ENCODE measurements at regions not wholly inside any gene's neighbourhood (a gene's known extent, or its start where the extent isn't known, plus 50 kb on each side); places are given as distances from the start of the nearest gene placed in this dataset.
"Not testable (repeated sequence)": the region's sequence is repeated elsewhere in the genome, so short reads cannot be mapped to it uniquely, and the experiment has no call there.

DNA sequence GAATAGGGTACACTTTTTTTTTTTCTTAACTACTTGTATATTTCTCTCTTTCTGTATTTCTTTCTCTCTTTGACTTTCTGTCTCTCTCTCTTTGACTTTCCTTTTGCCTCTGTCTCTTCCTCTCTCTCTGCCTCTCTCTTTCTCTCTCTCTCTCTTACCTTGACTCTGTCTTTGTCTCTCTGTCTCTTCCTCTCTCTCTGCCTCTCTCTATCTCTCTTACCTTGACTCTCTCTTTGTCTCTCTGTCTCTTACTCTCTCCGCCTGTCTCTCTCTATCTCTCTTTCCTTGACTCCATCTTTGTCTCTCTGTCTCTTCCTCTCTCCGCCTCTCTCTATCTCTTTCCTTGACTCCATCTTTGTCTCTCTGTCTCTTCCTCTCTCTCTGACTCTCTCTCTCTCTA, 62.4 kb upstream of the PRMT8 start:
- peaks cover 0 to 13% (median 0%) of the 10 kb centered on the region in 3 donors for H3K27me3 ChIP-seq
- no peaks in the 10 kb centered on the region for H3K9me3 ChIP-seq
- no peak overlapping the region for H3K27ac ChIP-seq
- 97 to 98% (median 97%) methylated on average over 2 of the region's 2 CpGs for WGBS, 5 donors
- H3K4me3 ChIP-seq: no peak overlapping the region
- intact Hi-C loops (cut with DNase I; ENCODE audit: low total_unique reads): no loop called here
- no peak for DNase-seq
- no peaks in the 10 kb centered on the region for H3K36me3 ChIP-seq
- no peak for TF ChIP-seq POLR2AphosphoS5 (IDR thresholded peaks at IDR 0.05)
- no peak for TF ChIP-seq POLR2A (IDR thresholded peaks at IDR 0.05)
- TF ChIP-seq, protein P1, sequence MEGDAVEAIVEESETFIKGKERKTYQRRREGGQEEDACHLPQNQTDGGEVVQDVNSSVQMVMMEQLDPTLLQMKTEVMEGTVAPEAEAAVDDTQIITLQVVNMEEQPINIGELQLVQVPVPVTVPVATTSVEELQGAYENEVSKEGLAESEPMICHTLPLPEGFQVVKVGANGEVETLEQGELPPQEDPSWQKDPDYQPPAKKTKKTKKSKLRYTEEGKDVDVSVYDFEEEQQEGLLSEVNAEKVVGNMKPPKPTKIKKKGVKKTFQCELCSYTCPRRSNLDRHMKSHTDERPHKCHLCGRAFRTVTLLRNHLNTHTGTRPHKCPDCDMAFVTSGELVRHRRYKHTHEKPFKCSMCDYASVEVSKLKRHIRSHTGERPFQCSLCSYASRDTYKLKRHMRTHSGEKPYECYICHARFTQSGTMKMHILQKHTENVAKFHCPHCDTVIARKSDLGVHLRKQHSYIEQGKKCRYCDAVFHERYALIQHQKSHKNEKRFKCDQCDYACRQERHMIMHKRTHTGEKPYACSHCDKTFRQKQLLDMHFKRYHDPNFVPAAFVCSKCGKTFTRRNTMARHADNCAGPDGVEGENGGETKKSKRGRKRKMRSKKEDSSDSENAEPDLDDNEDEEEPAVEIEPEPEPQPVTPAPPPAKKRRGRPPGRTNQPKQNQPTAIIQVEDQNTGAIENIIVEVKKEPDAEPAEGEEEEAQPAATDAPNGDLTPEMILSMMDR (IDR thresholded peaks at IDR 0.05): no peak
- TF ChIP-seq EP300 (IDR thresholded peaks at IDR 0.05): no peak
- H3K4me1 ChIP-seq: peaks cover 0 to 12% (median 4%) of the 10 kb centered on the region in 4 donors

DNA sequence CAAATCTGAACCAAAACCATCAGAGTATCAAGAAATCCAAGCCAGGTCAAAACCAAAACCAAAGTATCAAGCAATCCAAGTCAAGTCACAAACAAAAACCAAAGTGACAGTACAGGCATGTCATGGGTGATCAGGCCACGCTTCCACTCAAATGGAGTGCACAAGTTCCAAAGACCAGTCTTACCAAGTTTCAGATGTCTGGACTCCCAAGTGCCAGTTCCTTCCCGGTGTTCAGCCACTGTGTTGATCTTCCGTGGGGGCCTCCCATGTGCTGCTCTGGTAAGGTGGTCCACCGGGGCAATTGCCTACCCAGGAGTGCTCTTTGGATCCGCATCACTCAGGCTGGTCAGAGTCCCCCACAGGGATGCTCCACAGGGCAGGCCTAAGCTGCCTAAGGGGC, 61.5 kb upstream of the PRMT8 start:
- Histone ChIP-seq H3K4me1 (peaks cover 0 to 12% (median 4%) of the 10 kb centered on the region in 4 donors), H3K27me3 (peaks cover 0 to 13% (median 0%) of the 10 kb centered on the region in 3 donors)
- intact Hi-C loops (cut with DNase I; ENCODE audit: low total_unique reads); H3K4me3 ChIP-seq; H3K9me3 ChIP-seq; DNase-seq; H3K36me3 ChIP-seq; H3K27ac ChIP-seq: not testable (repeated sequence)
- WGBS, 5 donors: 96 to 100% (median 96%) methylated on average over 5 of the region's 5 CpGs

GRCh38 chr12:3431686-3432085, 59.3 kb upstream of the PRMT8 start:
- H3K9me3 ChIP-seq: no peaks in the 10 kb centered on the region
- intact Hi-C loops (cut with DNase I; ENCODE audit: low total_unique reads): no loop called here
- WGBS, 5 donors: 38 to 78% (median 58%) methylated on average over 4 of the region's 4 CpGs
- H3K36me3 ChIP-seq: no peaks in the 10 kb centered on the region
- peaks cover 0 to 12% (median 4%) of the 10 kb centered on the region in 4 donors for H3K4me1 ChIP-seq
- H3K27me3 ChIP-seq: peaks cover 0 to 9% (median 0%) of the 10 kb centered on the region in 3 donors
- H3K27ac ChIP-seq: peak overlapping the region in 4 of 5 donors; percentile 54 to 75 (median 65)
- DNase-seq: peak; percentile 54 to 64
- TF ChIP-seq POLR2A (IDR thresholded peaks at IDR 0.05) (no peak), EP300 (IDR thresholded peaks at IDR 0.05) (no peak), POLR2AphosphoS5 (IDR thresholded peaks at IDR 0.05) (no peak)
- TF ChIP-seq, protein P1 (IDR thresholded peaks at IDR 0.05): no peak
- no peak overlapping the region for H3K4me3 ChIP-seq

GRCh38 chr12:3432176-3432742, 58.7 kb upstream of the PRMT8 start:
- 49 to 65% (median 56%) methylated on average over 7 of the region's 7 CpGs for WGBS, 5 donors
- peaks cover 0 to 9% (median 0%) of the 10 kb centered on the region in 3 donors for H3K27me3 ChIP-seq
- peak overlapping the region in 4 of 5 donors; percentile 54 to 75 (median 65) for H3K27ac ChIP-seq
- no peak overlapping the region for H3K4me3 ChIP-seq
- H3K9me3 ChIP-seq: no peaks in the 10 kb centered on the region
- peak in 1 of 3 donors; percentile 11 for TF ChIP-seq POLR2AphosphoS5 (IDR thresholded peaks at IDR 0.05)
- TF ChIP-seq, protein P1 (IDR thresholded peaks at IDR 0.05): no peak
- intact Hi-C loops (cut with DNase I; ENCODE audit: low total_unique reads): no loop called here
- DNase-seq: peak in 1 of 2 donors; percentile 65
- peaks cover 0 to 12% (median 4%) of the 10 kb centered on the region in 4 donors for H3K4me1 ChIP-seq
- H3K36me3 ChIP-seq: no peaks in the 10 kb centered on the region

DNA sequence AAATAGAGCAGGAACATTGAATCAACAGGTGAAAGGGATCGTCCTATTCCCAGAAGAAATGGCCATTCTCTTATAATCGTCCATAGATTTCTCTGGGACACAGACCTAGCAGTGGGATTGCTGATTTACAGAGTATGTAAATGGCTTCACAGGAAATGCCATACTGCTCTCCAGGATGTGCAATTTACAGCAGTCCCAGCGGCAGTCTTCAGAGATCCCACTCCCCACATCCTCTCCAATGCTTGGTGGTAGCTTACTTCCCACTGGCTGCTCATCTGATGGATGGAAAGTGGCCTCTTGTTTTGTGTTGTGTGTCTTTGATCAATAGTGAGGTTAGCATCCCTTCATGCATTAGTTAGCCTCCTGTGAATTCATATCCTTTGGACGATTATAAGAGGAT, 58.1 kb upstream of the PRMT8 start:
- no peaks in the 10 kb centered on the region for H3K9me3 ChIP-seq
- H3K36me3 ChIP-seq: no peaks in the 10 kb centered on the region
- intact Hi-C loops (cut with DNase I; ENCODE audit: low total_unique reads): no loop called here
- no peak overlapping the region for H3K4me3 ChIP-seq
- TF ChIP-seq EP300 (IDR thresholded peaks at IDR 0.05) (no peak), POLR2A (IDR thresholded peaks at IDR 0.05) (no peak), POLR2AphosphoS5 (IDR thresholded peaks at IDR 0.05) (no peak)
- TF ChIP-seq, protein P1 (IDR thresholded peaks at IDR 0.05): no peak
- H3K27me3 ChIP-seq: peaks cover 0 to 9% (median 0%) of the 10 kb centered on the region in 3 donors
- DNase-seq: no peak
- 52 to 77% (median 61%) methylated on average over 4 of the region's 4 CpGs for WGBS, 5 donors
- peak overlapping the region in 1 of 5 donors; percentile 75 for H3K27ac ChIP-seq
- H3K4me1 ChIP-seq: peaks cover 0 to 12% (median 4%) of the 10 kb centered on the region in 4 donors
